Common myeloid progenitor, CD34-positive (primary cell): ENCODE measurements at regions not wholly inside any gene's neighbourhood (a gene's known extent, or its start where the extent isn't known, plus 50 kb on each side); places are given as distances from the start of the nearest gene placed in this dataset.

ENCODE experiments used
- CTCF ChIA-PET: fragments of 350-600 bp; sonication (Branson Sonifier 250); formaldehyde crosslinking; loops from one replicate; lab custom pipeline; 2021; ENCODE audit warnings: antibody characterized with exemption; lab: Charles Lee
- POLR2A ChIA-PET: fragments of 350-600 bp; sonication (Branson Sonifier 250); formaldehyde crosslinking; loops from one replicate; lab custom pipeline; 2021; ENCODE audit warnings: antibody characterized with exemption; lab: Charles Lee
- DNase-seq, 3 donors: peaks; one replicate each; pipeline versions ENCODE4 v3.0.0 to v3.0.0-alpha.2; 2013
- H3K27ac ChIP-seq, 2 experiments: 1 replicate in 1 of 2; 2 replicates in 1 of 2; pipeline ENCODE4 v1.7.0; 2013; ENCODE audit warnings: inconsistent platforms in 2 of 2, low read length in 2 of 2, mild to moderate bottlenecking in 2 of 2, low read depth in 1 of 2, moderate library complexity in 1 of 2; ENCODE audit not compliant: severe bottlenecking in 2 of 2, insufficient read depth in 1 of 2, poor library complexity in 1 of 2
- H3K27me3 ChIP-seq, 5 experiments: replicated peaks in 2 of 5; 1 replicate in 3 of 5; 2 replicates in 2 of 5; pipeline versions ENCODE4 v1.6.1 to v1.7.0; 2013; ENCODE audit warnings: low read length in 4 of 5, mild to moderate bottlenecking in 2 of 5, moderate library complexity in 2 of 5, inconsistent platforms in 1 of 5; ENCODE audit not compliant: insufficient read depth in 5 of 5, control insufficient read depth in 4 of 5
- H3K36me3 ChIP-seq, 4 experiments: 1 replicate in 2 of 4; 2 replicates in 2 of 4; pipeline versions ENCODE4 v1.6.1 to v1.7.0; 2013; ENCODE audit warnings: low read length in 3 of 4, control low read depth in 1 of 4, mild to moderate bottlenecking in 1 of 4; ENCODE audit not compliant: control insufficient read depth in 4 of 4, insufficient read depth in 4 of 4
- H3K4me1 ChIP-seq, 4 experiments: 1 replicate in 3 of 4; 2 replicates in 1 of 4; pipeline versions ENCODE4 v1.6.1 to v1.7.1; 2013; ENCODE audit warnings: low read length in 3 of 4, mild to moderate bottlenecking in 3 of 4, control low read depth in 1 of 4, inconsistent platforms in 1 of 4, moderate library complexity in 1 of 4; ENCODE audit not compliant: control insufficient read depth in 4 of 4, insufficient read depth in 4 of 4; ENCODE audit errors: control extremely low read depth in 1 of 4
- H3K4me3 ChIP-seq, 7 experiments: 1 replicate in 4 of 7; 2 replicates in 3 of 7; pipeline versions ENCODE4 v1.5.1 to v1.7.0; 2013; ENCODE audit warnings: mild to moderate bottlenecking in 7 of 7, low read length in 6 of 7, moderate library complexity in 6 of 7, inconsistent platforms in 2 of 7, low read depth in 2 of 7, control low read depth in 1 of 7; ENCODE audit not compliant: insufficient read depth in 4 of 7, control insufficient read depth in 1 of 7; ENCODE audit errors: extremely low read depth in 1 of 7
- H3K9me3 ChIP-seq, 5 experiments: 1 replicate in 4 of 5; 2 replicates in 1 of 5; pipeline versions ENCODE4 v1.6.1 to v1.7.1; 2013; ENCODE audit warnings: low read length in 4 of 5, mild to moderate bottlenecking in 2 of 5, inconsistent platforms in 1 of 5, low read depth in 1 of 5, moderate library complexity in 1 of 5; ENCODE audit not compliant: control insufficient read depth in 4 of 5, insufficient read depth in 2 of 5; ENCODE audit errors: control extremely low read depth in 1 of 5
- WGBS: methylation state at CpG from one replicate; pipeline ENCODE4 v1.1.5; 2013; ENCODE audit not compliant: insufficient coverage; 5-methylcytosine and 5-hydroxymethylcytosine counted together

- no CpG with 5 or more reads among the region's 1 CpG for WGBS
- Histone ChIP-seq H3K4me3 (no peak overlapping the region), H3K27me3 (no peaks in the 10 kb centered on the region), H3K9me3 (no peaks in the 10 kb centered on the region), H3K36me3 (no peaks in the 10 kb centered on the region), H3K4me1 (no peaks in the 10 kb centered on the region), H3K27ac (no peak overlapping the region)
- no peak for DNase-seq
- POLR2A ChIA-PET: interaction anchor here (0.7 kb wide), 1 partner anchor 289 kb away, joined by 3 read pairs; no protein-coding TSS in a partner anchor
- CTCF ChIA-PET: no interaction called here
Measured at GRCh38 chr13:50238922-50239321, 223.7 kb downstream of the KCNRG start.

DNA sequence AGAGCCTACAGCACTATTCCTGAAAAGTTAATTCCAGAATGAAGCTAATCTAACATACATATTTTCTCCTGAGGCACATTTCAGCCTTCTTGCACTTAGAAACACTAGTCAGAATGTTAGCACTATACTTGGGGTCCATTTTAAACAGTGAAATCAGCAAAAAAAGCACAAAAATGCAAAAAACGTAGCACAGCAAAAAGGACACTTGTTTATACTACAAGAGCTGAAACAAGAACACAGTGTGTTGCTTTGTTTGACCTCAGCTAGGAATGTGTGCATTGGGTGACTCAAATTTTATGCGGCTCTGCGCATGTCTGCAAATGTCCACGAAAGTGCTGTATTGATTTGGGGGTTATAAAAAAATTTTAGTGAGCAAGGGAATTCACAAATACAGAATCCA, 226.2 kb downstream of the KCNRG start:
- ChIA-PET CTCF (no interaction called here), POLR2A (no interaction called here)
- Histone ChIP-seq H3K4me1 (no peaks in the 10 kb centered on the region), H3K27ac (no peak overlapping the region), H3K9me3 (no peaks in the 10 kb centered on the region), H3K27me3 (no peaks in the 10 kb centered on the region), H3K36me3 (no peaks in the 10 kb centered on the region), H3K4me3 (no peak overlapping the region)
- WGBS: 100% methylated on average over 1 of the region's 4 CpGs
- DNase-seq: no peak

DNA sequence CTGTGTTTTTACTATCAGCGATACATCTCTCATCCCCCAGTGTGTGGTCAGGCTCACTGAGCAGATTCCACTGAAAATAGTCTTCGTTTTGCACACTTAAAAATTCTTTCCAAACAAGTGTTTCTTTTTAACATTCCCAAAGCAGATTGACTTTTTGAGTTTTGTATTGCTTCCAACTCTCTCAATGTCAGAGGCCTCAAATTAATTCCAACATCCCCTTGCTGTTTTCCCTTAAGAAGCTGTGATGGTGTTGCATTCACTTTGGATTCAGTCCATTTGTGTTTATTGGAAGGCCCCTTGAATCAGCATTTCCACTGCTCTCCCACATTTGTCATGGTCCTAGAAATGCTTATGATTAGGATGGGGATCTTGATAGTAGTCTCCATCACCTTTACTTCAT, 228.7 kb downstream of the KCNRG start:
- CTCF ChIA-PET: no interaction called here
- WGBS: 88% methylated on average over 1 of the region's 2 CpGs
- no peaks in the 10 kb centered on the region for H3K36me3 ChIP-seq
- no peaks in the 10 kb centered on the region for H3K27me3 ChIP-seq
- no peaks in the 10 kb centered on the region for H3K4me1 ChIP-seq
- no peaks in the 10 kb centered on the region for H3K9me3 ChIP-seq
- H3K27ac ChIP-seq: no peak overlapping the region
- POLR2A ChIA-PET: no interaction called here
- DNase-seq: no peak
- H3K4me3 ChIP-seq: no peak overlapping the region

DNA sequence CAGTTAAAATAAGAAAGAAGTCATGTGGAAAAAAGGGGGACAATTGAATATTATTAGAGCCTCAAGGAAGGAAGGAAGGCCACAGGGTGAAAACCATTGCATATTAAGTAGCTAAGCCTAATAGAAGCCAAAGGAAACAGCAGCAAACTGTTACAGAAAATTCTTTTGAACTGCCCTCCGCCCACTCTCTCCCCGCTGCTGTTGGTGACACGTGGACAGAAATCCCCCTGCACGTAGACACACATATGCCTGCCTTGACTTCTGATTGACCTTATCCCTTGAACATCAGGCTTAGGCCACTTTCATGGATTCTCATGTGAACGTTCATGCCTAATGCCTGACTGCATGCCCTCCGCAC, 229.1 kb downstream of the KCNRG start:
- no peaks in the 10 kb centered on the region for H3K9me3 ChIP-seq
- H3K4me3 ChIP-seq: no peak overlapping the region
- DNase-seq: no peak
- ChIA-PET CTCF (no interaction called here), POLR2A (no interaction called here)
- H3K27ac ChIP-seq: no peak overlapping the region
- no peaks in the 10 kb centered on the region for H3K27me3 ChIP-seq
- no peaks in the 10 kb centered on the region for H3K4me1 ChIP-seq
- H3K36me3 ChIP-seq: no peaks in the 10 kb centered on the region
- WGBS: 96% methylated on average over 6 of the region's 6 CpGs

- no peaks in the 10 kb centered on the region for H3K36me3 ChIP-seq
- ChIA-PET CTCF (no interaction called here), POLR2A (interaction anchor here (0.5 kb wide), 1 partner anchor 93 kb away, joined by 3 read pairs; no protein-coding TSS in a partner anchor)
- WGBS: 97% methylated on average over 6 of the region's 7 CpGs
- no peak overlapping the region for H3K27ac ChIP-seq
- no peaks in the 10 kb centered on the region for H3K9me3 ChIP-seq
- no peak overlapping the region for H3K4me3 ChIP-seq
- no peaks in the 10 kb centered on the region for H3K27me3 ChIP-seq
- no peaks in the 10 kb centered on the region for H3K4me1 ChIP-seq
- DNase-seq: peak in 2 of 3 donors; percentile 39 to 53
Measured at GRCh38 chr13:50244713-50245574, 229.7 kb downstream of the KCNRG start.

GRCh38 chr13:50247223-50247622, 232.0 kb downstream of the KCNRG start:
- Histone ChIP-seq H3K36me3 (no peaks in the 10 kb centered on the region), H3K9me3 (no peaks in the 10 kb centered on the region), H3K27me3 (no peaks in the 10 kb centered on the region), H3K4me1 (no peaks in the 10 kb centered on the region), H3K27ac (no peak overlapping the region), H3K4me3 (no peak overlapping the region)
- DNase-seq: no peak
- ChIA-PET CTCF (no interaction called here), POLR2A (no interaction called here)
- WGBS: no CpG with 5 or more reads among the region's 1 CpG

DNA sequence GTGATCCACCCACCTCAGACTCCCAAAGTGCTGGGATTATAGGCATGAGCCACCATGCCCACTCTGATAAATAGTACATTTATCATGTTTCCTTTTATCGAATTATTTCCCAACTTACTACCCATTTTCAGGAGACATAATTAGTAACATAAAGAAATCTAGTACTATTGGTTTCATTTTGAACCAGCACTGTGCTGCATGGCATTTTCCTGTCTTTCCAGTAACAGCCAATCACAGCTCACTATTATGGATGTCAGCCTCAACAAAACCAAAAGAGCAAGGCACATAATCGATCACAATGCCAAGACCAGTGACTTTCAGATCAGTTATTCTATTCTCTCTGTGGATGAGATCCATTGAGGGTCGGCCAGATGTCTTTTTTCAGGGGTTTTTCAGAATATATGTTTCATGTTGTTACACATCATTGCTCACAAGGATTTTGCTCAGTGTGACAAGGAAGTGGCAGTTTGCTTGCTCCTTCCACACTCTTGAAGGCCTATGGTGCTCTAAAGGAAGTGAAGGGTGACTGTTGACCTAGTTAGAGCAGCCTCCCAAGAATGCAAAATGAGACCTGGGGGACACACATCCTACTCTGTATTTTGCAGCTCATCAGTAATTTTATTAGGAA, 233.4 kb downstream of the KCNRG start:
- DNase-seq: no peak
- ChIA-PET CTCF (no interaction called here), POLR2A (no interaction called here)
- Histone ChIP-seq H3K4me3 (no peak overlapping the region), H3K9me3 (no peaks in the 10 kb centered on the region), H3K27me3 (no peaks in the 10 kb centered on the region), H3K36me3 (no peaks in the 10 kb centered on the region), H3K4me1 (no peaks in the 10 kb centered on the region), H3K27ac (no peak overlapping the region)
- WGBS: 100% methylated on average over 2 of the region's 3 CpGs
